ENCODE measurements at regions not wholly inside any gene's neighbourhood (a gene's known extent, or its start where the extent isn't known, plus 50 kb on each side); places are given as distances from the start of the nearest gene placed in this dataset.

DNA sequence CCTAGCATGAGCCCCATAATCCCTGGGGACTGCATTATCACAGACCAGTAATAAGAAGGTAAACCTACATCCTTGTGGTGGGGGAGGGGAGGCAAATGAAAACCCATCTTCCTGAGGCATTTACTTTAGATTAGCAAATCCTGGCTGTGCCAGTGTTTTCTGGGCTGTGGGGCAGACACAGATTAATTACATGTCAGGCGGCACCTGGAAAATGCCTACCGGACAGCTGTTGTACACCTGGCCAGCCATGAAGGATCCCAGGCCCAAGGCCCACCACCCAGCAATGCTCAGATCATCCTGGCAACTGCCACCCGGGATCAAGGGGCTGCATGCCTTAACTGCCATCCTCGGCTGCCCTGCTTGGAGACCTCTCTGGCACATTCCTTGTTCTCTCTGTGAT is 59.1 kb upstream of the RASA2 start:
- TF ChIP-seq, protein P1, sequence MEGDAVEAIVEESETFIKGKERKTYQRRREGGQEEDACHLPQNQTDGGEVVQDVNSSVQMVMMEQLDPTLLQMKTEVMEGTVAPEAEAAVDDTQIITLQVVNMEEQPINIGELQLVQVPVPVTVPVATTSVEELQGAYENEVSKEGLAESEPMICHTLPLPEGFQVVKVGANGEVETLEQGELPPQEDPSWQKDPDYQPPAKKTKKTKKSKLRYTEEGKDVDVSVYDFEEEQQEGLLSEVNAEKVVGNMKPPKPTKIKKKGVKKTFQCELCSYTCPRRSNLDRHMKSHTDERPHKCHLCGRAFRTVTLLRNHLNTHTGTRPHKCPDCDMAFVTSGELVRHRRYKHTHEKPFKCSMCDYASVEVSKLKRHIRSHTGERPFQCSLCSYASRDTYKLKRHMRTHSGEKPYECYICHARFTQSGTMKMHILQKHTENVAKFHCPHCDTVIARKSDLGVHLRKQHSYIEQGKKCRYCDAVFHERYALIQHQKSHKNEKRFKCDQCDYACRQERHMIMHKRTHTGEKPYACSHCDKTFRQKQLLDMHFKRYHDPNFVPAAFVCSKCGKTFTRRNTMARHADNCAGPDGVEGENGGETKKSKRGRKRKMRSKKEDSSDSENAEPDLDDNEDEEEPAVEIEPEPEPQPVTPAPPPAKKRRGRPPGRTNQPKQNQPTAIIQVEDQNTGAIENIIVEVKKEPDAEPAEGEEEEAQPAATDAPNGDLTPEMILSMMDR (conservative IDR thresholded peaks at IDR 0.05 in 1 of 2, IDR thresholded peaks at IDR 0.05 in 1 of 2; ENCODE audit: extremely low read depth in 1 of 2, insufficient read depth in 1 of 2, low read depth in 1 of 2, low read length in 2 of 2), result no peak
- no peak for TF ChIP-seq EZH2 (IDR thresholded peaks at IDR 0.05; ENCODE audit: borderline replicate concordance, low read length)

All from mammary epithelial cell (primary cell).